ENCODE measurements at regions not wholly inside any gene's neighbourhood (a gene's known extent, or its start where the extent isn't known, plus 50 kb on each side); places are given as distances from the start of the nearest gene placed in this dataset.

GRCh38 chr1:238537641-238538040 is 646.9 kb upstream of the ZP4 start:
- TF ChIP-seq ZFP30 (CRISPR knock-in tag; IDR thresholded peaks at IDR 0.05) (no peak), PATZ1 (CRISPR knock-in tag; IDR thresholded peaks at IDR 0.05; ENCODE audit: borderline replicate concordance) (no peak), CSDC2 (CRISPR knock-in tag; IDR thresholded peaks at IDR 0.05) (no peak), GLIS3 (CRISPR knock-in tag; IDR thresholded peaks at IDR 0.05) (no peak), ZNF8 (CRISPR knock-in tag; IDR thresholded peaks at IDR 0.05) (no peak), TOX (CRISPR knock-in tag; IDR thresholded peaks at IDR 0.05; ENCODE audit: borderline replicate concordance) (no peak), RARB (CRISPR knock-in tag; IDR thresholded peaks at IDR 0.05) (no peak), ZNF70 (CRISPR knock-in tag; IDR thresholded peaks at IDR 0.05) (no peak), BACH2 (CRISPR knock-in tag; IDR thresholded peaks at IDR 0.05; ENCODE audit: borderline replicate concordance) (no peak)

Data from SK-N-SH treated with all-trans-retinoic acid at 6 μM for 48 hours (cell line).